Skeletal muscle tissue (tissue), 3 donors: ENCODE measurements at regions not wholly inside any gene's neighbourhood (a gene's known extent, or its start where the extent isn't known, plus 50 kb on each side); places are given as distances from the start of the nearest gene placed in this dataset.
"Not testable (repeated sequence)": the region's sequence is repeated elsewhere in the genome, so short reads cannot be mapped to it uniquely, and the experiment has no call there.

ENCODE experiments used
- H3K27ac ChIP-seq: one replicate; pipeline ENCODE4 v1.7.0; 2013; ENCODE audit warnings: mild to moderate bottlenecking, low read depth, low read length, inconsistent platforms
- H3K27me3 ChIP-seq, 3 donors: one replicate each; pipeline ENCODE4 v1.7.0; 2013; ENCODE audit warnings: low read length in 3 of 3; ENCODE audit not compliant: control insufficient read depth in 3 of 3, insufficient read depth in 3 of 3
- H3K36me3 ChIP-seq, 3 donors: one replicate each; pipeline ENCODE4 v1.7.0; 2013; ENCODE audit warnings: low read length in 3 of 3; ENCODE audit not compliant: control insufficient read depth in 3 of 3, insufficient read depth in 3 of 3
- H3K4me1 ChIP-seq, 3 donors: one replicate each; pipeline ENCODE4 v1.7.0; 2013; ENCODE audit warnings: low read length in 3 of 3, mild to moderate bottlenecking in 3 of 3; ENCODE audit not compliant: control insufficient read depth in 3 of 3, insufficient read depth in 3 of 3
- H3K4me3 ChIP-seq, 3 donors: one replicate each; pipeline ENCODE4 v1.7.0; 2013; ENCODE audit warnings: low read length in 3 of 3
- H3K9ac ChIP-seq, 3 donors: one replicate each; pipeline ENCODE4 v1.7.0; 2013; ENCODE audit warnings: low read length in 3 of 3, mild to moderate bottlenecking in 3 of 3, moderate library complexity in 2 of 3, low read depth in 1 of 3
- H3K9me3 ChIP-seq, 3 donors: one replicate each; pipeline ENCODE4 v1.7.0; 2013; ENCODE audit warnings: low read length in 3 of 3; ENCODE audit not compliant: control insufficient read depth in 3 of 3
- donor health status: Osteomylitis.

- no peaks in the 10 kb centered on the region for H3K9me3 ChIP-seq
- no peak overlapping the region for H3K9ac ChIP-seq
- H3K27ac ChIP-seq, result no peak overlapping the region
- no peaks in the 10 kb centered on the region for H3K4me1 ChIP-seq
- H3K36me3 ChIP-seq, result no peaks in the 10 kb centered on the region
- H3K27me3 ChIP-seq, result no peaks in the 10 kb centered on the region
- H3K4me3 ChIP-seq, result no peak overlapping the region
Measured at GRCh38 chr3:72515941-72516340, 332.3 kb downstream of the SHQ1 start.

GRCh38 chr3:72515281-72515680, 333.0 kb downstream of the SHQ1 start:
- H3K9ac ChIP-seq, result no peak overlapping the region
- H3K4me1 ChIP-seq, result no peaks in the 10 kb centered on the region
- H3K4me3 ChIP-seq, result no peak overlapping the region
- H3K27ac ChIP-seq, result no peak overlapping the region
- no peaks in the 10 kb centered on the region for H3K27me3 ChIP-seq
- no peaks in the 10 kb centered on the region for H3K36me3 ChIP-seq
- H3K9me3 ChIP-seq, result no peaks in the 10 kb centered on the region

DNA sequence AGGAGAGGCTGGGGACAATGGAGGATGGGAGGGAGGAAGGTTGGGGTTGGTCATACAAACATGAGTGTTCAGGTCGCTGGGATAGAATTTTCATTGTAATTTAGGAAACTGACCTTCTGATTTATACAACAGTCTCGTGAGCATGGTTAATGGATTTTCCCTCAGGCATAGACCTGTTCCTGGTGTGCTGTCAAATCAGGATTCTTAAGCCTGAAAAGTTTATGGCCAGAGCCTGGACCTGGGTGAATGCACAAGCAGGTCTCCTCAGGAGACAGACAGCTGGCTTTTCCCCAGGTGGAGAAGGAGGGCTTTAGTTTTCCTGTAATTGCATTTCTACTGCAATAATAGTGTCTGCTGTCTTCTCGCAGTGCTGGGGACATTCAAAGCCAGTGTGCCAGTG, 338.0 kb downstream of the SHQ1 start:
- no peaks in the 10 kb centered on the region for H3K36me3 ChIP-seq
- no peak overlapping the region for H3K9ac ChIP-seq
- H3K27me3 ChIP-seq, result no peaks in the 10 kb centered on the region
- no peak overlapping the region for H3K27ac ChIP-seq
- H3K4me1 ChIP-seq, result no peaks in the 10 kb centered on the region
- no peaks in the 10 kb centered on the region for H3K9me3 ChIP-seq
- H3K4me3 ChIP-seq, result no peak overlapping the region

- H3K36me3 ChIP-seq, result no peaks in the 10 kb centered on the region
- H3K4me3 ChIP-seq, result no peak overlapping the region
- no peak overlapping the region for H3K27ac ChIP-seq
- no peaks in the 10 kb centered on the region for H3K9me3 ChIP-seq
- no peak overlapping the region for H3K9ac ChIP-seq
- no peaks in the 10 kb centered on the region for H3K4me1 ChIP-seq
- H3K27me3 ChIP-seq, result no peaks in the 10 kb centered on the region
Measured at GRCh38 chr3:72505539-72506405, 342.5 kb downstream of the SHQ1 start.

- H3K27me3 ChIP-seq, H3K9ac ChIP-seq, H3K4me1 ChIP-seq, H3K27ac ChIP-seq, H3K36me3 ChIP-seq, H3K9me3 ChIP-seq, H3K4me3 ChIP-seq: not testable (repeated sequence)
Measured at GRCh38 chr3:72497501-72497900, 350.7 kb downstream of the SHQ1 start.

- Histone ChIP-seq H3K27ac (no peak overlapping the region), H3K9ac (no peak overlapping the region), H3K9me3 (peaks cover 0 to 3% (median 0%) of the 10 kb centered on the region in 3 donors), H3K4me3 (no peak overlapping the region), H3K4me1 (peaks cover 0 to 3% (median 3%) of the 10 kb centered on the region in 3 donors), H3K36me3 (no peaks in the 10 kb centered on the region), H3K27me3 (no peaks in the 10 kb centered on the region)
Measured at GRCh38 chr3:72496051-72496670, 352.1 kb downstream of the SHQ1 start.

DNA sequence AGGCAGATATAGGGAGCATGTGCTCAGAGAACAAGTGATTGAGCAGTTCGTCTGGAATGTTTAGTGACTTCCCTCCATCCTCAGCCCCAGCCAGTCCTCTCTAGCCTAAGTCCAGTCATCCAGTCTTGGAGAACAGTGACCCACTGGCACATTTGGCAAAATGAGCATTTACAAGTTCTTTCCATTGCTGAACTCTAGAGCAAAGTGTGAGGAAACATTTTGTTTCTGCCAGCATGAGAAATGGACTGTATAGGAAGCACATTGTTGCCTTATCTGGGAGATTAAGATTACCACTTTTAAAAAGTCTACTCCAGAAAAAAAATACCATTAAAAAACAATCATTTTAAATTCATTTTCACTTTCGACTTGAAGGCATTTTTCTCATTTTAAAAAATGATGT, 353.6 kb downstream of the SHQ1 start:
- no peak overlapping the region for H3K4me3 ChIP-seq
- peaks cover 0 to 3% (median 0%) of the 10 kb centered on the region in 3 donors for H3K9me3 ChIP-seq
- H3K36me3 ChIP-seq, result no peaks in the 10 kb centered on the region
- H3K27me3 ChIP-seq, result no peaks in the 10 kb centered on the region
- peaks cover 0 to 3% (median 3%) of the 10 kb centered on the region in 3 donors for H3K4me1 ChIP-seq
- H3K27ac ChIP-seq, result no peak overlapping the region
- H3K9ac ChIP-seq, result no peak overlapping the region

DNA sequence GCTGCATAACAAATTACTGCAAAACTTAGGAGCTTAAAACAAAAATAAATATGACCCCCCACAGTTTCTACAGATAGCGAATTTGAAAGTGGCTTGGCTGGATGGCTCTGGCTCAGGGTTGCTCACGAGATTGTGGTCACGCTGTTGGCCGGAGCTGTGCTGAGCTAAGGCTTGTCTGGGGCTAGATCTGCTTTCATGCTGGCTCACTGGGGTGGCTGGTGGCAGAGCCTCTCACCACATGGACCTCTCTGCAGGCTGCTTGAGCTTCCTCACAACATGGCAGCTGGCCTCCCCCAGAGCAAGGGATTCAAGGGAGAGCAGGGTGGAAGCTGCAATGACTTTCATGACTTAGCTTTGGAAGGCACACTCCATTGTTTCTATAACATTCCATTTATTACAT, 354.1 kb downstream of the SHQ1 start:
- H3K4me3 ChIP-seq, result no peak overlapping the region
- no peaks in the 10 kb centered on the region for H3K36me3 ChIP-seq
- H3K27me3 ChIP-seq, result no peaks in the 10 kb centered on the region
- H3K4me1 ChIP-seq, result peaks cover 0 to 3% (median 3%) of the 10 kb centered on the region in 3 donors
- no peak overlapping the region for H3K27ac ChIP-seq
- H3K9ac ChIP-seq, result no peak overlapping the region
- peaks cover 0 to 3% (median 0%) of the 10 kb centered on the region in 3 donors for H3K9me3 ChIP-seq

GRCh38 chr3:72492240-72492639, 356.0 kb downstream of the SHQ1 start:
- H3K4me3 ChIP-seq, result no peak overlapping the region
- H3K27ac ChIP-seq, result no peak overlapping the region
- H3K9me3 ChIP-seq, result peaks cover 0 to 3% (median 0%) of the 10 kb centered on the region in 3 donors
- no peaks in the 10 kb centered on the region for H3K27me3 ChIP-seq
- no peaks in the 10 kb centered on the region for H3K36me3 ChIP-seq
- H3K9ac ChIP-seq, result no peak overlapping the region
- peaks cover 4 to 12% (median 11%) of the 10 kb centered on the region in 3 donors for H3K4me1 ChIP-seq

DNA sequence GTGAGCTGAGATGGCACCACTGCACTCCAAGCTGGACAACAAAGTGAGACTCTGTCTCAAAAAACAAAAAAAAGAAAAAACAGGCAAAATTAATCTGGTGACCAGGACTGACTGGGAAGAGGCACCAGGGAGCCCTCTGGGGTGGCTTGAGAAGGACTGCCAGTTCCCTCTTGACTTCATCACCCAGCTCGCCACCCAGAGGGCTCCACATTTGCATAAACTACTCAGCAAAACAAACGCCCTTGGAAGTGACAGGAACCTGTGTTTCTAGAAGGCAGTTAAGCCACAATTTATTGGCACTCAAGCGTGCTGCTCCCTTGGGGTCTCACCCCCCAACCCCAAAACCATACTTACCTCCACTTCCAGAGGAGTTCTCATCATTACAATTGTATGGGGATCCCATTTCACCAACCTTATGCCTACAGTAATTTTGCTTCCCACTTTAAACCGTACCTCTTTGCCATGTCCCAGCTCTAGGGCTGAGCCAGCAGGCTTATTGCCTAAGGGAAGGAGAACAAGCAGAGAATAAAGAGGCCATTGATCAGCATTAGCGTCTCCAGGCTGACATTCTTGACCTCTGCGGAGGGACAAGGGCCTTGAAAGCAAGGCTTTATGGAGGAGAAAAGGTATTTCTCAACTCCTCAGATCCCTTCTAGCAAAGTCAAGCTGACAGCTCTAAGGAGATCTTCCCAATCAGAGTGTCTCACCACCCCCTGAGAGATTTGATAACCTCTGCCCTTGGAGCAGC, 357.4 kb downstream of the SHQ1 start:
- no peaks in the 10 kb centered on the region for H3K27me3 ChIP-seq
- H3K9ac ChIP-seq, result no peak overlapping the region
- H3K27ac ChIP-seq, result no peak overlapping the region
- peaks cover 12 to 22% (median 18%) of the 10 kb centered on the region in 3 donors for H3K4me1 ChIP-seq
- H3K4me3 ChIP-seq, result no peak overlapping the region
- peaks cover 0 to 3% (median 0%) of the 10 kb centered on the region in 3 donors for H3K9me3 ChIP-seq
- no peaks in the 10 kb centered on the region for H3K36me3 ChIP-seq
